MM.1S (cell line): ENCODE measurements at regions not wholly inside any gene's neighbourhood (a gene's known extent, or its start where the extent isn't known, plus 50 kb on each side); places are given as distances from the start of the nearest gene placed in this dataset.

Source experiments
- CTCF ChIP-seq: fragments of 300-600 bp; sonication (generic); IDR thresholded peaks from 2 replicates; pipeline ENCODE4 v1.5.1; 2016; ENCODE audit warnings: antibody characterized with exemption, low read length, mixed read lengths
- EZH2 ChIP-seq: fragments of 300-600 bp; sonication (generic); optimal IDR thresholded peaks from 2 replicates; pipeline ENCODE3; 2017; ENCODE audit warnings: low read depth, mild to moderate bottlenecking, antibody characterized with exemption, low read length, mixed read lengths

DNA sequence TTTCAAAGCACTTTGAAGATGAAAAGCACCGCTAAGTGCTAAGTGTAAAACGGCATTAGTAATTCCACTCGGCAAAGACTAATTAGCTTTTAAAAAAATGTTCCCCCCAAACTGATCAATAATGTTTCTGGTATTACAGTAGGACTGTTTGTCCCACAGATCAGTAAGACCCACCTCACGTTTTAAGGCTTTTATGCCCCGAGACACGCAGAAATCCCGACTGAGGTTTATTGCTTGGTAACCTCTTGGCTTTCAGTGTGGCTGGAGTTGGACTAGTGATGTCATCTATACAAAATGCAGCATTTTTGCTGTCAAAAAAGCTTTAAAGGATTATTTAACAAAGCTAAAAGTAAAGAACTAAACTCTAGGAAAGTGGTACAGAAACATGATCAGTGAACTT is 414.6 kb upstream of the PSMD7 start:
- TF ChIP-seq CTCF (no peak), EZH2 (no peak)
